Adrenal gland (tissue), 5 donors: ENCODE measurements at regions not wholly inside any gene's neighbourhood (a gene's known extent, or its start where the extent isn't known, plus 50 kb on each side); places are given as distances from the start of the nearest gene placed in this dataset.

Experiments
- POLR2A ChIP-seq, 2 donors: fragments of 450-650 bp; IDR thresholded peaks; one replicate each; pipeline ENCODE4 v1.6.1; 2017; ENCODE audit warnings: antibody characterized with exemption in 2 of 2, mild to moderate bottlenecking in 2 of 2, moderate library complexity in 1 of 2
- TF ChIP-seq, protein P1 (sequence below), 6 experiments: fragments of 450-650 bp in 4 of 6; fragments of 200-600 bp in 2 of 6; sonication (generic) in 1 of 6; IDR thresholded peaks; 1 replicate in 5 of 6; 2 replicates in 1 of 6; pipeline versions ENCODE4 v1.5.1 to v1.8.0; 2016 to 2021; ENCODE audit warnings: antibody characterized with exemption in 6 of 6, mild to moderate bottlenecking in 2 of 6, moderate library complexity in 1 of 6
- donor health status: DM: no; HTN: no; CAD: no.

DNA sequence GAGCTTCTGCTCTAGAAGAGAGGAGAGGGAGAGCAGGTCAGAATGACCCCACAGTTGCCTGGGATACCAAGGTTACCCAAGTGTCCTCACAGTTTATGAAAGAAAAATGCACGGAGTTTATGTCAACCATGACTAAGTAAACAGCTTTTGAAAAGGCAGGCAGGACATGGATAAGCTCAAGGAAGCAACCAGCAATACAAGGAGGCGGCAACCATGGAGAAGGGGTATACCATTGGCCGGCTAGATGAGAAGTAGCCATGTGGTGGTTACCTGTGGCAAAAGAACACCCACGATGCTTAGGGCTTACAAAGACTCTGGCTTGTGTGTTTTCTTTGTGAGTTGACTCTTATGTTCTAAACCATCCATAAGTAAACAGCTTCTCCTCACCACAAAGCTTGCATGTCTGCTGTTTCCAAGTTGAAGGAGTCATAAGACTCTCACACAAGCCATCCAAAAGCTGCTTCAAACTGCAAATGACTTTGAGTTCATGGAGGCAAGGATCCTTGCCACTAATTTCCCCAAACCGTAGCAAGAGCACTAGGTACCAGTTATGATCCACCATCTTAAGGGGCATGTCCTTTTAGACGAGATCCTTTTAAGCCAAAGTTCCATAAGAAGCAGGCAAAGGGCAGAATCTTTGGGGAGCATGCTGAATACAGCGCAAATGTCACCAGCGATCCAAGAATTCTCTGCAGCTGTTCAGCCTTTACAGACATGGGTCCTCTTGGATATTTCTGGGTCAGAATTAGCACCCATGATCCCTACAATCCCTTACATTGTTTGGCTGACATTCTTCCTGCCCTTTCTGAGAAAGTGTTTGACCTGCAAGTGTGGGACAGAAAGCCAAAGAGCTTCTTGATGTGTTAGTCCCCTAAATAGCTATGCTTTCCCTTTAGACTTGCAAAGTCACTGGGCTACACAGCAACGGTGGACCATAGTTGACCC, 74.8 kb upstream of the IPO5 start:
- no peak for TF ChIP-seq POLR2A (IDR thresholded peaks at IDR 0.05)
- TF ChIP-seq, protein P1, sequence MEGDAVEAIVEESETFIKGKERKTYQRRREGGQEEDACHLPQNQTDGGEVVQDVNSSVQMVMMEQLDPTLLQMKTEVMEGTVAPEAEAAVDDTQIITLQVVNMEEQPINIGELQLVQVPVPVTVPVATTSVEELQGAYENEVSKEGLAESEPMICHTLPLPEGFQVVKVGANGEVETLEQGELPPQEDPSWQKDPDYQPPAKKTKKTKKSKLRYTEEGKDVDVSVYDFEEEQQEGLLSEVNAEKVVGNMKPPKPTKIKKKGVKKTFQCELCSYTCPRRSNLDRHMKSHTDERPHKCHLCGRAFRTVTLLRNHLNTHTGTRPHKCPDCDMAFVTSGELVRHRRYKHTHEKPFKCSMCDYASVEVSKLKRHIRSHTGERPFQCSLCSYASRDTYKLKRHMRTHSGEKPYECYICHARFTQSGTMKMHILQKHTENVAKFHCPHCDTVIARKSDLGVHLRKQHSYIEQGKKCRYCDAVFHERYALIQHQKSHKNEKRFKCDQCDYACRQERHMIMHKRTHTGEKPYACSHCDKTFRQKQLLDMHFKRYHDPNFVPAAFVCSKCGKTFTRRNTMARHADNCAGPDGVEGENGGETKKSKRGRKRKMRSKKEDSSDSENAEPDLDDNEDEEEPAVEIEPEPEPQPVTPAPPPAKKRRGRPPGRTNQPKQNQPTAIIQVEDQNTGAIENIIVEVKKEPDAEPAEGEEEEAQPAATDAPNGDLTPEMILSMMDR (IDR thresholded peaks at IDR 0.05), result no peak
